GM19025 (cell line): ENCODE measurements at regions not wholly inside any gene's neighbourhood (a gene's known extent, or its start where the extent isn't known, plus 50 kb on each side); places are given as distances from the start of the nearest gene placed in this dataset.
"Not testable (repeated sequence)": the region's sequence is repeated elsewhere in the genome, so short reads cannot be mapped to it uniquely, and the experiment has no call there.

Source experiments
- ATAC-seq: cut with Tn5 transposase; IDR thresholded peaks from one replicate; pipeline ENCODE4 v1.9.1; 2021; ENCODE audit warnings: mild to moderate bottlenecking, low read depth, moderate library complexity; ENCODE audit not compliant: unreplicated experiment

DNA sequence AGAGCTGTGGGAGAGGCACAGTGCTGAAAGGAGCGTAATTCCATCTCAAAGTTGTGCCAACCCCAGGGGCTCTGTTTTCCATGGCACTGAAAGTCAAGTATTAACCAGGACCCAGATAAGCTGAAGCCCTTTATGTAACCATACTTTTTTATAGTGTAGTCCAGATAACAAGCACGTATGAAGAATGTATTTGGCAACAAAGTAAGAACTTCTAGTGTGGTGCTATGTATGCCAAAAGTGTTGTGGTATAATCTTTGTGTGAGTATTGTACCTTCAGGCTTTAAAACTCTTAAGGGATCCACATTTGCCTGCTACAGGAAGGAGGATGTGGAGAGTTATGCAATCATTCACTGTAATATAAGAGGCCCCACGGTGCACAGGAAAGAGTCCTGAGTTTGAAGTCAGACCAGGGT is 129.4 kb downstream of the IBTK start:
- no peak for ATAC-seq

DNA sequence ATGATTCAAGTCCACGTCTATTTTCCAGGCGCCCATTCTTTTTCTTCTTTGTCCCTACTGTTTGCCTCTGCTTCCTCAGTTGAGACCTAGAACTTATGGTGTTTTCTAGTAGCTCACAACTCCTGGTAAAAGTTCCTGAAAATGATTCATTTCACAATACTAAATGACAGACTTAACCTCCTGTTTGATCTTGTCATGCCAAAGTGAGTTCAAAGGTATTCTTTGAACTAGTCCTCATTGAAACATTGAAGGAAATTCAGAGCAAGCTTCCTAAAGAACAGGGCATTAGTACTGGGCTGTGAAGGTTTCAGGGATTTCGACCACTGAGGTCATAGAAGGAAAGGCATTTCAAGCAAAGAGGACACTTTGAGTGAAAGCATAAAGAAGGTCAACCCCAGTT is 132.8 kb downstream of the IBTK start:
- no peak for ATAC-seq

DNA sequence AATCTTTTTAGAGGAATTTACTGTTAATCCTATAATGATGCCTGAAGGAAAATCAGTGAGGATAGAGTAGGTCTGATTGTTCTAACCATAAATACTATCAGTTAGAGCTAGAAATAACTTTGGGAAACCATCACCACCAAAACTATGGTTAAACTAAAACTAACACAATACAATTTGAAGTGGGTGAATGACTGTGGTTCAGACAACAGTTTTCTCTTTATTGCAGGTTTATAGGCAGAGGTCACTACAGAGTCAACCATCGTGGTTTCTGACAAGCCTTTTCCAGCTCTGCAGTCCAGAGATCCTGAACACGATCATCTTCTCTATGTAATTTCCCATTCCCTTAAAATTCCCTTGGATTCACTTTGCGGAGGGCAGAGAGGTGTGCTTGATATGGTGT is 134.3 kb downstream of the IBTK start:
- no peak for ATAC-seq

GRCh38 chr6:82111818-82112217 is 135.7 kb downstream of the IBTK start:
- no peak for ATAC-seq

- no peak for ATAC-seq
These were observed 136.4 kb downstream of the IBTK start for GRCh38 chr6:82111114-82111513.

- ATAC-seq: not testable (repeated sequence)
These were observed 144.4 kb downstream of the IBTK start for GRCh38 chr6:82103171-82103570.

DNA sequence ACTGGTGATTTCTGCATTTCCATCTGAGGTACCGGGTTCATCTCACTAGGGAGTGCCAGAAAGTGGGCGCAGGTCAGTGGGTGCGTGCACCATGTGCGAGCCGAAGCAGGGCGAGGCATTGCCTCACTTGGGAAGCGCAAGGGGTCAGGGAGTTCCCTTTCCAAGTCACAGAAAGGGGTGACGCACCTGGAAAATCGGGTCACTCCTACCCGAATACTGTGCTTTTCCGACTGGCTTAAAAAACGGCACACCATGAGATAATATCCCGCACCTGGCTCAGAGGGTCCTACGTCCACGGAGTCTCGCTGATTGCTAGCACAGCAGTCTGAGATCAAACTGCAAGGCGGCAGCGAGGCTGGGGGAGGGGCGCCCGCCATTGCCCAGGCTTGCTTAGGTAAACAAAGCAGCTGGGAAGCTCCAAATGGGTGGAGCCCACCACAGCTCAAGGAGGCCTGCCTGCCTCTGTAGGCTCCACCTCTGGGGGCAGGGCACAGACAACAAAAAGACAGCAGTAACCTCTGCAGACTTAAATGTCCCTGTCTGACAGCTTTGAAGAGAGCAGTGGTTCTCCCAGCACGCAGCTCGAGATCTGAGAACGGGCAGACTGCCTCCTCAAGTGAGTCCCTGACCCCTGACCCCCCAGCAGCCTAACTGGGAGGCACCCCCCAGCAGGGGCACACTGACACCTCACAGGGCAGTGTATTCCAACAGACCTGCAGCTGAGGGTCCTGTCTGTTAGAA is 146.0 kb downstream of the IBTK start:
- not testable (repeated sequence) for ATAC-seq

GRCh38 chr6:82100763-82101162 is 146.8 kb downstream of the IBTK start:
- not testable (repeated sequence) for ATAC-seq

- ATAC-seq: no peak
These were observed 149.9 kb downstream of the IBTK start for GRCh38 chr6:82097676-82098075.

GRCh38 chr6:82095091-82095490 is 152.5 kb downstream of the IBTK start:
- no peak for ATAC-seq

DNA sequence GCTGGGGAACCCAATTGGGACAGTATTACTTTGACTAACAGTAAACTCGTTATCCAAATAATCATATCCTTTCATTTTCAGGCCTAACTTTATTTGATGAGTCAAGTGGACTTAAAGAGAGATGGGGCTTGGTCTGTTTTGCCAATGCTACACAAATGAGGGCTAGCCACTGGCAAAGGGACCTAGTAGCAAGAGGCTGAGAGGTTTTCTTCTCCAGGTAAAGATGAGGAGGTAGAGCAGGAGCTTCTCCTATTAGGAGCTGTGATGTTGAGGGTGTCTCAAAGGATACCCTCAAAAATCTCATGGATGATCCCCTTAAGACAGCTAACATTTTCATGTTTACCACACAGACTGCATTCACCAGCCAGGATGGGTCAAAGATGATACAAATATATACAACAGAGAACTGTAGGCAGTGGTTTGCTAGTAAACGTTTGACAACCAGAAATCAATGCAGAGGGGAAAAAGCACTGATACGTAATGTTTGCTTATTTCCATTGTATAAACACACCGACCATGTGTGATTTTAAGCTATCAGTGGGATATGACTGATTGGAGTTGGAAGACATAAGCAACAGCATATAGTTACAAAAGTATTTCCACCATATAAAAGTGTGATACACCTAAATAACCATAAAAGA is 153.3 kb downstream of the IBTK start:
- no peak for ATAC-seq

GRCh38 chr6:82088978-82089771 is 158.4 kb downstream of the IBTK start:
- ATAC-seq: no peak

- ATAC-seq: no peak
These were observed 160.6 kb downstream of the IBTK start for GRCh38 chr6:82086944-82087343.

DNA sequence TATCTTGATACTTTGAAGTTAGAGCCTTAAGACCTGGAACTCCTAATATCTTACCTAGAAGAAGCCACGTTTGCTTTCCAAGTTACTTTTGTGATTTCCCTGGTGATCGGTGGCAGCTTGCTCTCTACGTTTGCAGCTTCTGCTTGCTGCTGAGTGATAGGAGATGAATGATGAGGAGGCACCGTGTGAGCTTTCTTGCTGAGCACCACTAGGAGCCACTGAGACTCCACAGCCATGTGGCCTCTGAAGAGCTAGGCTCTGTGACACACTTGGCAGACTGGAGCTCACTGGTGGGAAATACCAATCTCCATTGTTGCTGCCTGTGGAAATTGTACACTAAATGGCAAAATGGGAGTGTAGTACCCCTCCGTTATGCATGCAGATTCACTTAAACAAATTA is 161.8 kb downstream of the IBTK start:
- no peak for ATAC-seq

- no peak for ATAC-seq
These were observed 163.1 kb downstream of the IBTK start for GRCh38 chr6:82084324-82084920.

- no peak for ATAC-seq
These were observed 163.9 kb downstream of the IBTK start for GRCh38 chr6:82083646-82084045.

GRCh38 chr6:82080767-82081166 is 166.8 kb downstream of the IBTK start:
- no peak for ATAC-seq

DNA sequence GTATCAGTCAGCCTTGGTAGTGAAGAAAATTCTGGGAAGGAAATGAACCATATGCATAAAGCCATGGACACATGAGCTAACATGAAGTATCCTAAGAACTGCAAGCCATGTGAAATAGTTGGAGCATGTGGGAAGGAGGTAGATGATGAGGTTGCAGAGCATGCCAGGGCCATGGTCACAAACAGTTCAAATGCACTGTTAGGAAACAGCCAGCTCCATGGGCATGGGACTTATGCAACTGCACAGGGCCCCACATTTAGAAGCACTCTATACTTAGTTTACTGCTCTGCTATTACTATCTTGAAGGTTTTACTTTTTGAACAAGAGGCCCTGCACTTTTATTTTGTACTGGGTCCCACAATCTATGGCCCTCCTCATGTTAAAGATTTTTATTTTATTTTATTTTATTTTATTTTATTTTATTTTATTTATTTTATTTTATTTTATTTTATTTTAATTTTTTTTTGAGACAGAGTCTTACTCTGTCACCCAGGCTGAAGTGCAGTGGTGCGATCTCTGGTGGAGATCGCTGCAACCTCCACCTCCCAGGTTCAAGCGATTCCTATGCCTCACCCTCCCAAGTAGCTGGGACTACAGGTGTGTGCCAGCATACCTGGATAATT is 169.1 kb downstream of the IBTK start:
- ATAC-seq: no peak

DNA sequence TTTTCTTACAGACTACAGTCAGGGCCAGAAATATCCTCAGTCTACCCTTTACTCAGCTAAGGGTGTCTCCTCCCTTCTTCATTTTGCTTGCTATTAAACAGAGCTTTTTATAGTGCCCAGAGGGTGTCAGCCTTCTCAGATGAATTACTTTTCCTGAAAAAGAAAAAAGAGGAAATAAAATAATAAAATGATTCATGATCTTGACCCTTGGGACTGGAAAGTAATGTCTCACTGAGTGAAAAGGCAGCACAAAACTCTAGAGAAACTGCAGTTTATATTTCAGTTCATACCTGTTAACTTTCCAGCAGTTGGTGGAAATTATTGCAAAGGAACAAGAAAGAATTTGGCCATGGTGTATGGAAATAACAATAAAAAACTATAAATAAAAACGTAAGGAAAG is 170.6 kb downstream of the IBTK start:
- ATAC-seq: no peak

- ATAC-seq: no peak
These were observed 173.0 kb downstream of the IBTK start for GRCh38 chr6:82074556-82074955.

GRCh38 chr6:82073484-82073883 is 174.1 kb downstream of the IBTK start:
- ATAC-seq: no peak
